Tibial artery (tissue), 4 donors: ENCODE measurements at regions not wholly inside any gene's neighbourhood (a gene's known extent, or its start where the extent isn't known, plus 50 kb on each side); places are given as distances from the start of the nearest gene placed in this dataset.

Source experiments
- DNase-seq, 2 donors: peaks; one replicate each; pipeline ENCODE4 v3.0.0-alpha.2; 2019
- H3K27ac ChIP-seq, 2 donors: fragments of 200-600 bp; sonication (generic) in 1 of 2; 1 replicate in 1 of 2; 2 replicates in 1 of 2; pipeline ENCODE4 v1.5.1; 2018 to 2019; ENCODE audit warnings: mild to moderate bottlenecking in 1 of 2
- H3K27me3 ChIP-seq, 2 donors: fragments of 200-600 bp; sonication (generic) in 1 of 2; one replicate each; pipeline versions ENCODE4 v1.5.1 to v1.6.0; 2016 to 2019
- H3K36me3 ChIP-seq, 3 donors: fragments of 200-600 bp; sonication (generic) in 2 of 3; one replicate each; pipeline ENCODE4 v1.5.1; 2016 to 2019; ENCODE audit warnings: mild to moderate bottlenecking in 2 of 3
- H3K4me1 ChIP-seq, 4 donors: fragments of 200-600 bp; sonication (generic) in 2 of 4; 1 replicate in 3 of 4; 2 replicates in 1 of 4; pipeline ENCODE4 v1.5.1; 2016 to 2019
- H3K4me3 ChIP-seq, 2 donors: fragments of 200-600 bp; sonication (generic) in 1 of 2; 1 replicate in 1 of 2; 2 replicates in 1 of 2; pipeline ENCODE4 v1.5.1; 2018 to 2019; ENCODE audit warnings: mild to moderate bottlenecking in 2 of 2
- H3K9me3 ChIP-seq, 3 donors: fragments of 200-600 bp; sonication (generic) in 1 of 3; one replicate each; pipeline ENCODE4 v1.5.1; 2016 to 2019
- CTCF ChIP-seq, 2 experiments: fragments of 200-600 bp in 1 of 2; fragments of 450-650 bp in 1 of 2; IDR thresholded peaks; one replicate each; pipeline ENCODE4 v1.5.1; 2017 to 2019; ENCODE audit warnings: antibody characterized with exemption in 2 of 2, mild to moderate bottlenecking in 1 of 2, moderate library complexity in 1 of 2
- intact Hi-C: fragments of 100-400 bp; cut with DNase I; formaldehyde crosslinking; loops from one replicate; pipeline ENCODE4 v1.15.0; 2023; ENCODE audit warnings: low total_unique reads

- no peak overlapping the region for H3K4me3 ChIP-seq
- intact Hi-C loops: no loop called here
- no peaks in the 10 kb centered on the region for H3K27me3 ChIP-seq
- H3K9me3 ChIP-seq: no peaks in the 10 kb centered on the region
- TF ChIP-seq CTCF (IDR thresholded peaks at IDR 0.05): no peak
- no peak for DNase-seq
- no peak overlapping the region for H3K27ac ChIP-seq
- H3K36me3 ChIP-seq: no peaks in the 10 kb centered on the region
- H3K4me1 ChIP-seq: no peaks in the 10 kb centered on the region
These were observed 253.1 kb upstream of the ZNF521 start for GRCh38 chr18:25604894-25605597.

- Histone ChIP-seq H3K9me3 (no peaks in the 10 kb centered on the region), H3K4me1 (no peaks in the 10 kb centered on the region), H3K27me3 (no peaks in the 10 kb centered on the region), H3K36me3 (no peaks in the 10 kb centered on the region), H3K4me3 (no peak overlapping the region), H3K27ac (no peak overlapping the region)
- DNase-seq: no peak
- TF ChIP-seq CTCF (IDR thresholded peaks at IDR 0.05): no peak
- intact Hi-C loops: no loop called here
These were observed 252.4 kb upstream of the ZNF521 start for GRCh38 chr18:25604196-25604893.

- intact Hi-C loops: no loop called here
- Histone ChIP-seq H3K4me1 (no peaks in the 10 kb centered on the region), H3K9me3 (no peaks in the 10 kb centered on the region), H3K27me3 (no peaks in the 10 kb centered on the region), H3K27ac (no peak overlapping the region), H3K4me3 (no peak overlapping the region), H3K36me3 (no peaks in the 10 kb centered on the region)
- no peak for TF ChIP-seq CTCF (IDR thresholded peaks at IDR 0.05)
- no peak for DNase-seq
These were observed 247.5 kb upstream of the ZNF521 start for GRCh38 chr18:25599443-25599842.

- H3K36me3 ChIP-seq: no peaks in the 10 kb centered on the region
- intact Hi-C loops: no loop called here
These were observed 245.5 kb upstream of the ZNF521 start for GRCh38 chr18:25597476-25597875.

GRCh38 chr18:25595274-25596060 lies 243.5 kb upstream of the ZNF521 start:
- Histone ChIP-seq H3K9me3 (no peaks in the 10 kb centered on the region), H3K27ac (no peak overlapping the region), H3K36me3 (no peaks in the 10 kb centered on the region), H3K4me3 (no peak overlapping the region), H3K4me1 (no peaks in the 10 kb centered on the region), H3K27me3 (no peaks in the 10 kb centered on the region)
- TF ChIP-seq CTCF (IDR thresholded peaks at IDR 0.05): no peak
- DNase-seq: no peak
- intact Hi-C loops: no loop called here

More at GRCh38 chr18:25597476-25597875, 245.5 kb upstream of the ZNF521 start:
- DNase-seq: no peak
- Histone ChIP-seq H3K27me3 (no peaks in the 10 kb centered on the region), H3K4me1 (no peaks in the 10 kb centered on the region), H3K4me3 (no peak overlapping the region), H3K9me3 (no peaks in the 10 kb centered on the region), H3K27ac (no peak overlapping the region)
- no peak for TF ChIP-seq CTCF (IDR thresholded peaks at IDR 0.05)
